ENCODE measurements at regions not wholly inside any gene's neighbourhood (a gene's known extent, or its start where the extent isn't known, plus 50 kb on each side); places are given as distances from the start of the nearest gene placed in this dataset.

- Histone ChIP-seq H3K4me1 (ENCODE audit: insufficient read depth, low read length, poor library complexity, severe bottlenecking) (no peaks in the 10 kb centered on the region), H3K9me3 (ENCODE audit: low read depth, low read length, poor library complexity, severe bottlenecking) (no peaks in the 10 kb centered on the region), H3K27me3 (replicated peaks; ENCODE audit: insufficient read depth, low read depth, low read length, poor library complexity) (no peaks in the 10 kb centered on the region), H3K27ac (ENCODE audit: low read depth, low read length, poor library complexity, severe bottlenecking) (no peak overlapping the region), H3K4me3 (ENCODE audit: low read depth, low read length, poor library complexity, severe bottlenecking) (no peak overlapping the region), H3K36me3 (ENCODE audit: insufficient read depth, low read length, poor library complexity, severe bottlenecking) (no peaks in the 10 kb centered on the region)
- intact Hi-C loops (cut with micrococcal nuclease; ENCODE audit: unreplicated experiment): no loop called here
- no peak for DNase-seq (ENCODE audit: low spot score)
- ChIA-PET POLR2A (ENCODE audit: low non-redundant PET) (no interaction called here), CTCF (no interaction called here)
- no TSS peak for BruUV-seq (replicated peaks)
- TF ChIP-seq, protein P1, sequence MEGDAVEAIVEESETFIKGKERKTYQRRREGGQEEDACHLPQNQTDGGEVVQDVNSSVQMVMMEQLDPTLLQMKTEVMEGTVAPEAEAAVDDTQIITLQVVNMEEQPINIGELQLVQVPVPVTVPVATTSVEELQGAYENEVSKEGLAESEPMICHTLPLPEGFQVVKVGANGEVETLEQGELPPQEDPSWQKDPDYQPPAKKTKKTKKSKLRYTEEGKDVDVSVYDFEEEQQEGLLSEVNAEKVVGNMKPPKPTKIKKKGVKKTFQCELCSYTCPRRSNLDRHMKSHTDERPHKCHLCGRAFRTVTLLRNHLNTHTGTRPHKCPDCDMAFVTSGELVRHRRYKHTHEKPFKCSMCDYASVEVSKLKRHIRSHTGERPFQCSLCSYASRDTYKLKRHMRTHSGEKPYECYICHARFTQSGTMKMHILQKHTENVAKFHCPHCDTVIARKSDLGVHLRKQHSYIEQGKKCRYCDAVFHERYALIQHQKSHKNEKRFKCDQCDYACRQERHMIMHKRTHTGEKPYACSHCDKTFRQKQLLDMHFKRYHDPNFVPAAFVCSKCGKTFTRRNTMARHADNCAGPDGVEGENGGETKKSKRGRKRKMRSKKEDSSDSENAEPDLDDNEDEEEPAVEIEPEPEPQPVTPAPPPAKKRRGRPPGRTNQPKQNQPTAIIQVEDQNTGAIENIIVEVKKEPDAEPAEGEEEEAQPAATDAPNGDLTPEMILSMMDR (conservative IDR thresholded peaks at IDR 0.05; ENCODE audit: low read depth, low read length): no peak
- TF ChIP-seq EZH2 (IDR thresholded peaks at IDR 0.05; ENCODE audit: borderline replicate concordance, low read depth, low read length, poor library complexity, severe bottlenecking): no peak
Observed at GRCh38 chr2:129883121-129883520, 96.3 kb upstream of the RAB6C start.

DNA sequence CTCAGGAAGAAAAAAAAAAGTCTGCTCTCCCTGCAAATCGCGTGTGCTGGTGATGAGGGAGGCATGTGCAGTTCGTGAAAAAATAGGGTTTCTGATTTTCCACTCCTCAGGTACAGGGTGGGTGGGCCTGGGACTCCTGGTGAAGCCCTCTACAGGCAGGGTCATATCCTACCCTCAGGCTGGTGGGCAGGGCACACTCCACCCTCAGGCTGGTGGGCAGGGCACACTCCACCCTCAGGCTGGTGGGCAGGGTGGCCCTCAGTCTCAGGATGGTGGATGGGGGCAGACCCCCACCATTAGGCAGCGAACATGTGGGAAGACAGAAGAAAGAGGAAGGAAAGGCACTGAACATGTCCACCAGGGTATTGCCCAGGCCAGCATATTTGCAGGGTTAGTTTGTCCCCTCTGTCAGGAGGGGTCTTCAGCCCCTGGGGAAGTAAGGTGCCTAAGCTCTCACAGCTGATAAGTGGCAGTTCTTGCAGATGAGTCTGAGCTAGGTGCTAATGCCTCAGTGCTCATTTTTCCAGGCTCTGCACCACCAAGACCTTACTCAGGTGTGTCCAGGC, 95.2 kb upstream of the RAB6C start:
- intact Hi-C loops (cut with micrococcal nuclease; ENCODE audit: unreplicated experiment): no loop called here
- no peak overlapping the region for H3K27ac ChIP-seq (ENCODE audit: low read depth, low read length, poor library complexity, severe bottlenecking)
- TF ChIP-seq, protein P1 (conservative IDR thresholded peaks at IDR 0.05; ENCODE audit: low read depth, low read length): no peak
- no peak for TF ChIP-seq EZH2 (IDR thresholded peaks at IDR 0.05; ENCODE audit: borderline replicate concordance, low read depth, low read length, poor library complexity, severe bottlenecking)
- H3K9me3 ChIP-seq (ENCODE audit: low read depth, low read length, poor library complexity, severe bottlenecking): no peaks in the 10 kb centered on the region
- H3K4me1 ChIP-seq (ENCODE audit: insufficient read depth, low read length, poor library complexity, severe bottlenecking): no peaks in the 10 kb centered on the region
- no peak overlapping the region for H3K4me3 ChIP-seq (ENCODE audit: low read depth, low read length, poor library complexity, severe bottlenecking)
- no peak for DNase-seq (ENCODE audit: low spot score)
- CTCF ChIA-PET: no interaction called here
- no peaks in the 10 kb centered on the region for H3K36me3 ChIP-seq (ENCODE audit: insufficient read depth, low read length, poor library complexity, severe bottlenecking)
- no TSS peak for BruUV-seq (replicated peaks)
- no peaks in the 10 kb centered on the region for H3K27me3 ChIP-seq (replicated peaks; ENCODE audit: insufficient read depth, low read depth, low read length, poor library complexity)
- POLR2A ChIA-PET (ENCODE audit: low non-redundant PET): no interaction called here

DNA sequence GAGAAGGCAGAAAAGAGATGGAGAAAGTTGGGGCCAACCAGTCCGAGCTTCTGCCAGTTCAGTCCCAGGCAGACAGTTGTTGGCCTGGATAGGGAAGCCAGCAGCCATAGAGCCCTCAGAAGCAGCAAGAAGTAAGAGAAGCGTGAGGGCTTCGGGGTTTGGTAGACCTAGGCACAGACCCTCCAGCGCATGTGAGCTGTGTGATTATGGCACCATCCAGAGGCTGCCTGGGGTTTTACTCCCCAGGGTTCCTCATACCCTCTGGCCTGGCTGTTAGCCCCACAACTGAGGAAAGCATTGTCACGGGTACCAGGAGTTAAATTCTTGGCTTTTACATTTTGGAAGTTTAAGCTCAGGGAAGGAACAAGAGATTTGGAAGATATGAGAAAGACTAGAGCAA, 93.7 kb upstream of the RAB6C start:
- intact Hi-C loops (cut with micrococcal nuclease; ENCODE audit: unreplicated experiment): no loop called here
- ChIA-PET CTCF (no interaction called here), POLR2A (ENCODE audit: low non-redundant PET) (no interaction called here)
- H3K27me3 ChIP-seq (replicated peaks; ENCODE audit: insufficient read depth, low read depth, low read length, poor library complexity): no peaks in the 10 kb centered on the region
- no peak overlapping the region for H3K27ac ChIP-seq (ENCODE audit: low read depth, low read length, poor library complexity, severe bottlenecking)
- H3K4me3 ChIP-seq (ENCODE audit: low read depth, low read length, poor library complexity, severe bottlenecking): no peak overlapping the region
- no peaks in the 10 kb centered on the region for H3K4me1 ChIP-seq (ENCODE audit: insufficient read depth, low read length, poor library complexity, severe bottlenecking)
- peak; percentile 15 for DNase-seq (ENCODE audit: low spot score)
- no peaks in the 10 kb centered on the region for H3K9me3 ChIP-seq (ENCODE audit: low read depth, low read length, poor library complexity, severe bottlenecking)
- BruUV-seq (replicated peaks): no TSS peak
- H3K36me3 ChIP-seq (ENCODE audit: insufficient read depth, low read length, poor library complexity, severe bottlenecking): no peaks in the 10 kb centered on the region
- TF ChIP-seq, protein P1 (conservative IDR thresholded peaks at IDR 0.05; ENCODE audit: low read depth, low read length): peak; percentile 42; the same call in 1 of the 2 replicates
- TF ChIP-seq EZH2 (IDR thresholded peaks at IDR 0.05; ENCODE audit: borderline replicate concordance, low read depth, low read length, poor library complexity, severe bottlenecking): no peak

Data from A673 (cell line).